ENCODE measurements at regions not wholly inside any gene's neighbourhood (a gene's known extent, or its start where the extent isn't known, plus 50 kb on each side); places are given as distances from the start of the nearest gene placed in this dataset.
A peak's percentile ranks its signal among the peaks of the same experiment; 100 is the strongest.
"Not testable (repeated sequence)": the region's sequence is repeated elsewhere in the genome, so short reads cannot be mapped to it uniquely, and the experiment has no call there.

- DNase-seq (ENCODE audit: low read depth) = no peak
Observed at GRCh38 chr18:59800897-59801296, 98.9 kb upstream of the PMAIP1 start.

- no peak for DNase-seq (ENCODE audit: low read depth)
Observed at GRCh38 chr18:59799383-59800015, 100.3 kb upstream of the PMAIP1 start.

- no peak for DNase-seq (ENCODE audit: low read depth)
Observed at GRCh38 chr18:59795882-59796281, 98.7 kb upstream of the CCBE1 start.

GRCh38 chr18:59792353-59792752 is 95.1 kb upstream of the CCBE1 start:
- DNase-seq (ENCODE audit: low read depth) = no peak

GRCh38 chr18:59790346-59790936 is 93.2 kb upstream of the CCBE1 start:
- DNase-seq (ENCODE audit: low read depth) = not testable (repeated sequence)

- no peak for DNase-seq (ENCODE audit: low read depth)
Observed at GRCh38 chr18:59788791-59789106, 91.5 kb upstream of the CCBE1 start.

- DNase-seq (ENCODE audit: low read depth) = peak; percentile 72
Observed at GRCh38 chr18:59787998-59788790, 91.0 kb upstream of the CCBE1 start.

GRCh38 chr18:59784694-59785093 is 87.5 kb upstream of the CCBE1 start:
- DNase-seq (ENCODE audit: low read depth) = no peak

GRCh38 chr18:59783138-59783537 is 85.9 kb upstream of the CCBE1 start:
- peak; percentile 54 for DNase-seq (ENCODE audit: low read depth)

- no peak for DNase-seq (ENCODE audit: low read depth)
Observed at GRCh38 chr18:59779979-59780378, 82.8 kb upstream of the CCBE1 start.

GRCh38 chr18:59778434-59778833 is 81.2 kb upstream of the CCBE1 start:
- no peak for DNase-seq (ENCODE audit: low read depth)

GRCh38 chr18:59777636-59778035 is 80.4 kb upstream of the CCBE1 start:
- DNase-seq (ENCODE audit: low read depth) = no peak

GRCh38 chr18:59769129-59769865 is 72.1 kb upstream of the CCBE1 start:
- peak; percentile 74 for DNase-seq (ENCODE audit: low read depth)

GRCh38 chr18:59768409-59768808 is 71.2 kb upstream of the CCBE1 start:
- DNase-seq (ENCODE audit: low read depth) = no peak

GRCh38 chr18:59767732-59768131 is 70.5 kb upstream of the CCBE1 start:
- no peak for DNase-seq (ENCODE audit: low read depth)

- no peak for DNase-seq (ENCODE audit: low read depth)
Observed at GRCh38 chr18:59765343-59765742, 68.1 kb upstream of the CCBE1 start.

- no peak for DNase-seq (ENCODE audit: low read depth)
Observed at GRCh38 chr18:59764281-59764680, 67.1 kb upstream of the CCBE1 start.

- no peak for DNase-seq (ENCODE audit: low read depth)
Observed at GRCh38 chr18:59763541-59764136, 66.4 kb upstream of the CCBE1 start.

- no peak for DNase-seq (ENCODE audit: low read depth)
Observed at GRCh38 chr18:59760619-59761600, 63.7 kb upstream of the CCBE1 start.

GRCh38 chr18:59760212-59760611 is 63.0 kb upstream of the CCBE1 start:
- no peak for DNase-seq (ENCODE audit: low read depth)

- DNase-seq (ENCODE audit: low read depth) = no peak
Observed at GRCh38 chr18:59758837-59759236, 61.6 kb upstream of the CCBE1 start.
